Activated CD4-positive, alpha-beta T cell treated with anti-CD3 and anti-CD28 coated beads, Interleukin-10, Interleukin-2, amounts not matched to agents 100 ng/mL and 50 ng/mL, durations not matched to agents 16 hours and 8 hours (primary cell): ENCODE measurements at regions not wholly inside any gene's neighbourhood (a gene's known extent, or its start where the extent isn't known, plus 50 kb on each side); places are given as distances from the start of the nearest gene placed in this dataset.
"Not testable (repeated sequence)": the region's sequence is repeated elsewhere in the genome, so short reads cannot be mapped to it uniquely, and the experiment has no call there.

ENCODE experiments used
- DNase-seq: peaks from one replicate; pipeline ENCODE4 v3.0.0-alpha.2; 2020

- no peak for DNase-seq
These were observed 152.8 kb upstream of the CTAGE1 start for GRCh38 chr18:22570492-22570891.

DNA sequence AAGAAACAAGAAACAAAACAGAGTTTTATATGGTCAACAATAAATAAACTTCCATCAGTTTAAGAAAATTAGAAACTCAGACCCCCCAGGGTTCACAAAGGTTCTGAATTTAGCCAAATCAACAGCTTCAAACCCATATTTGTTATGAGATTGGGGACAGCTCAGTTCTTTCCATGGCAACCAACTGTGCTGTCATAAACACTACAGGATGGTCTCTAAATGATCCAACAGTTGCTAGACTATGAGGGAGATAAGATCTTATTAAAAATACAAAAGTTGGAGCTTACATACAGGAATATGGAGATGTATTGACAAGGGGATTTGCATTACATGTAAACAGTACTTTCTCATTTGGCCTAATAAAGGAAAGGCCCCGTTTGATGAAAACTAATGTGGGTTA is 154.6 kb upstream of the CTAGE1 start:
- no peak for DNase-seq

DNA sequence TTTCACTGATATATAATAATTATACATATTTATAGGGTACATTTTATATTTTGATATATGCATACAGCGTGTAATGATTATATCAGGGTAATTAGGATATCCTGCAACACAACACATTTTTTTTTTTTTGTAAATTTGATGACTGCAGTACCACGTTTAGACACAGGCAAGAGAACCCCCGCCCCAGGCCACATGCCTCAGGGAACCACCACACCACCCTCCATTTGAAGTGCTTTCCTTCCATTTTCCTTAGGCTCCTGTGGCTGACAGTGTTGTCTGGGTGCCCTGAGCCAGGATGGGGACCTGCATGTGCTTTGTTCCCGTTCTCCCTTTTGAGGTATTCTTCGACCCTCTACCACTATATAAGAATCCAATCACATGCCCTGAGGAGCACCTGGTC is 161.6 kb upstream of the CTAGE1 start:
- DNase-seq: no peak

GRCh38 chr18:22585333-22585732 is 167.6 kb upstream of the CTAGE1 start:
- no peak for DNase-seq

DNA sequence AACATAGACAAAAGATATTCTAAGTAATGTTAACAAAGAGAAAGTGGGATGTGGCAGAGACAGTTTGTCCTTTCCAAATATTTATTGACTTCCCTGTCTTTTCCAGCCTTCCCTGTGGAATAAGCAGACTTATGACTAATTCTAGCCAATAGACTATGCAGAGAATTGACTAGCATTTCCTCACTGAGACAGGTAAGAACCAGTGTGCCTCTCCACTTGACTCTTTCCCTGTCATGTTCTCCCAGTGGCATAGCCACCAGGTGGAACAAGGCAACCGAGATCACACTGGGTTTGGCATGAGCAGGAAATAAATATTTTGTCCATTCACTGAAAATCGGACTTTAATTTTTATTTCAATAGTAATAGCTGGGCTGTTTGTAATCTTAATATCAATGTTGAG is 168.1 kb upstream of the CTAGE1 start:
- no peak for DNase-seq

DNA sequence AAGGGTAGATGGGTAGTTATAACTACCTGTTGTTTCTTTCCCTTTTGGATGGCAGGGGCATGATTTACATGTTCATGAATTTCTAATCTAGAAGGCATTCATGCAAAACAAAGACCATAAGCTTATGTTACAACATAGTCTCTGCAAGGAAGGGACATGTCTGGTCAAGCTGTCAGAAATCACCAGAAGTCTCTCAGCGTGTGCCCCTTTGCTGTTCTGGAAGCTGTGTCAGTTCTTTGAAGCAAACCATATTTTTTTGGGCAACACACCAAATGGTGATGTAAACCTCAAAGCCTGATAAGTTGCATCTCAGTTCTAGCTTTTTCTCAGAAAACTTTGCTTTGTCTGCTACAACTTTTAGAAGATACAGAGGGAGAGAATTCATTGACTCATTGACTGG is 173.5 kb upstream of the CTAGE1 start:
- DNase-seq: no peak

DNA sequence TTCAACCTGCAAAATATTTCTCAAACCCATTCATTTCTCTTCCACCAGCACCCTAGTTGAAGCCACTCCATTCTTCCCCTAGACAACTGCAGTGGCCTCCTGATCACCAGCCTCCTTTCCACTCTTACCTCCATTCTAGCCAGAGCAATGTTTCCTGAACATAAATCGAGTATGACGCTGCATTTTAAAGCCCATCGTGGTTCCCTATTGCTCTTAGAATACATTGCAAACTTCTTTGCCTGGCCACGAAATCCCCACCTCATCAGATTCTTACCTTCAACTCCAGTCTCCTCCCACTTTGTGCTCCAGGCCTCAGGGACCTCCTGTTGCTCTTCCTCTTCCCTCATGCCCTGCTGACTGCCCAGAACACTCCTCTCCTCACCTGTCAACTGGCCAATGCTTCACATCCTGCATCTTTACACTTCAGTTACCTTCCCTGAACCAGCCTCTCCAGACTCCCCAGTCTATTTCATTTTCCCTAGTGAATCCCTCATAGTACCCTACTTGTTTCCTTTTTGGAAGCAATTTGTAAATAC is 176.5 kb upstream of the CTAGE1 start:
- DNase-seq: no peak

DNA sequence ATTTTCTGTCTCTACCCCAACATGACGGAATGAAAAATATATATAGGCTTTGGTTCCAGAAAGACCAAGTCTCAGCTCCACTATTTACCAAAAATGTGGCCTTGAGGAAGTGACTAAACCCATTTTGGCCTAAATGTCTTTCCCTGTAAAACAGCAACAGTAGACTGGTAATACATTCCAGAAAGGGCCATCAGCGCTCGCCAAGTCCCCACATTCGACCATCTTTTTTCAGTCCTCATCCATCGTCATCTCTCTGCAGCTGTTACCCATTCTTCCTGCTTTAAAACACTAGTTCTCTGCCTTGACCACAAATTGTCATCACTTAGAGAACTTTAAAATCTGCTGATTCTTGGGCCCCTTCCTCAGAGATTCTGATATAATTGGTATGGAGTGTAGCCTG is 183.8 kb upstream of the CTAGE1 start:
- DNase-seq: no peak

DNA sequence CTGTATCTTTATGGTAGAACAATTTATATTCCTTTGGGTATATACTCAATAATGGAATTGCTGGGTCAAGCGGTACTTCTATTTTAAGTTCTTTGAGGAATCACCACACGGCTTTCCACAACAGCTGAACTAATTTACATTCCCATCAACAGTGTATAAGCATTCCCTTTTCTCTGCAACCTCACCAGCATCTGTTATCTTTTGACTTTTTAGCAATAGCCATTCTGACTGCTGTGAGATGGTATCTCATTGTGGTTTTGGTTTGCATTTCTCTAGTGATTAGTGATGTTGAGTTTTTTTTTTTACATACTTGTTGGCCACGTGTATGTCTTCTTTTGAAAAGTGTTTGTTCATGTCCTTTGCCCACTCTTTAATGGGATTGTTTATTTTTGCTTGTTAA is 184.7 kb upstream of the CTAGE1 start:
- DNase-seq: not testable (repeated sequence)

DNA sequence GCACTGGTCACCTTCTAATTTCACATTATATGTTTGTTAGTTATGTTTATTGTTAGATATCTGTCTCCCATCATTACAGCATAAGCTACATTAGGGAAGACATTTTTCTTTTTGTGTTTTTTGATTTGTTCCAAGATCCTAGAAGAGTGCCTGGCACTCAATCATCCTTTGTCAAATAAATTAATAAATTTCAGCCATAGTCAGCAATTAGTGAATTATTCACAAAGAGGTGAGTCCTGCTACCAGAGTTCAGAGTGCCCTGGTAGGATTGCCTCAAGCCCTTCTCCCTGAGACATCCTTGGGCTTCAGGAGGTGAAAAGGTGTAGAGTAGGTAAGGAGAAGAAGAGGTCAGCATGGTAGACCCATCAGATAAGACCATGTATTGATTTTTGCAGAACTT is 186.2 kb upstream of the CTAGE1 start:
- DNase-seq: no peak

DNA sequence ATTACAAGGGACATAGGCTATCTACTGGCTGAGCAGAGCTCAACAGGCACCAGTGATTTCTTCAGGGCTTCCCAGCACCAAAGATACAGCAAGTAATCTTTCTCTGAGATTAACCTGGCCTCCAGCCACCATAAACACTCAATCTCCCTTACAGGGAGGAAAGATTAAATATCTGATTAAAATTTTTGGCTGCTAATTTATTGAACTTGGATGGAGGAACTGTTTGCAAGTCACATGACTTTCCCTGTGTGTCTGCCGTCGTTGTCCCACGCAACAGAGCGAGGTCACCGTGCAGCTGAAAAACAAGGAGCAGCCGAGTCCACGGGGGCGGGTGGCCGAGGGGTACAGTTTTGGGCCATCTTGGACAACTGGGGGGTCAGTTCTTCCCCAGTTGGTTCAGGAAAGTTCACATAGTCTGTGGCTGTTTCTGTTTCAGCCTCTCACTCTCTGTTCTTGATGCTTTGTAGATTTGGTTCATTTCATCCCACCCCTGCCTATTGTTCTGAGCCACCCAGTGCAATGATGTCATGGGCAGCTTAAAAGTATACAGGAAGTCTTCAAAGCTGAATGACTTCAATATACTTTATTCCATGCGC is 186.8 kb upstream of the CTAGE1 start:
- no peak for DNase-seq

- no peak for DNase-seq
These were observed 187.3 kb upstream of the CTAGE1 start for GRCh38 chr18:22604986-22605421.

DNA sequence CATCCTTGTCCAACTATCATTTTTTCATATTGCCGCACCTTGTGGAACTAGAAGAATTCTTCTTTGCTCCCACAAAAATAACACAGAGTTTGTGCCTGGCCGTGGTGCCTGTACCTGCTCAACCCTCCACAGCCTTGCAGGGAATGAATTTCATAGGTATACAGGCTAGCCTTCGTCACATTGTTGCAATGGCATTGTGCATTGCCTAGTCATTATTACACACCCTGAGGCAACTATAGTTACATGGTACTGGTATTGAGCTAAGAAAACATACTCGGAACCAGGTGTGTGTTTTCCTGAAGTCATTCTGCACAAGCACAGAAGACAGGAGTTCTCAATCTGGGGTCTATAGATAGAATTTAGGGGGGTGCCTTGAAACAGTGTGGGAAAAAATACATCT is 188.0 kb upstream of the CTAGE1 start:
- no peak for DNase-seq

- DNase-seq: no peak
These were observed 189.0 kb upstream of the CTAGE1 start for GRCh38 chr18:22606563-22607283.

DNA sequence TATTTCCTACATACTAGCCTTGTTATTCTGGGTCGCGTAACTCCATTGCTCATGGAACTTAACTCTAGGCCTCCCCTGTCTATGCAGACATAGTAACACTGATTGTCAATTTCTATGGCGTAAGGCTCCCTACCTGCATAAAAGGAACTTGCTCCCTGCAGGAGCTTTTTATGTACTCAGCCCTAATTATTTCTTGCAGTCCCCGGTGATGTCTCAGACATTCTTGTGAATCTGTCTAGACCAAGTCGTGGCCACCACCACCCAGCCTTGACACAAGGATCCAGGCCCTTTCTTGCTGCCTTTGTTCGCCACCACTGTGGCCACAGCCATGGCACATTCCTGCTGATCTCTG is 189.5 kb upstream of the CTAGE1 start:
- no peak for DNase-seq

GRCh38 chr18:22608847-22609246 is 191.1 kb upstream of the CTAGE1 start:
- no peak for DNase-seq

- no peak for DNase-seq
These were observed 191.9 kb upstream of the CTAGE1 start for GRCh38 chr18:22609642-22610041.

GRCh38 chr18:22613058-22613690 is 195.5 kb upstream of the CTAGE1 start:
- DNase-seq: no peak

DNA sequence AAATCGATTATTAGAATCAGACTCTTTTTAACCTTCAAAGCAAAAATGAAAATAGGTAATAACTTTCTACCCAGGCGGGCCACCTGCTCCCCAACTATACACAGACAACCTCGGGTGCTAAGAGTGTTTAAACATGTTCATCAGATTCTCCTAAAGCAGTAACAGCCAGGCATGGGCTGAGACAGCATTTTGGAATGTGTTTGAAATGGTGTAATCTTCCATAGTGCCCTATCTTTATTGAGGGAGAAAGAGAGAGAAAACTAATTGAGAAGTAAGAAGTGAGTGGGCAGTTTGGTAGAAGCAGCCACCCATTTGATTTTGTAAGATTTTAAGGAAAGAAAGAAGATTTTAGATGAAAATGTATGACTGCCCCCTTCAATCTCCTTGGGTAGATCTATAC is 196.1 kb upstream of the CTAGE1 start:
- DNase-seq: no peak

DNA sequence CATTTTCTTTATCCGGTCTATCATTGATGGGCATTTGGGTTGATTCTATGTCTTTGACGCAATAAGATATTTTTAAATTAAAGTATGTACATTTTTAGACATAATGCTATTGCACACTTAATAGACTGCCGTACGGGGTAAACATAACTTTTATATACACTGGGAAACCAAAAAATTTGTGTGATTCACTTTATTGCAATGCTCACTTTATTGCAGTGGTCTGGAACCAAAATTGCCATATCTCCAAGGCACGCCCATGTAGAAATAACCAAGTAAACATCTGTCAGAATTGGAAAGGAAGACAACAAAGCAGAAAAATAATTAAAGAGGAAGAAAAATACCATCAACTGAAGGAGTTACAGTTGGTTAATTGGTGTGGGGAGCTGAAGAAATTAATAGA is 205.8 kb upstream of the CTAGE1 start:
- no peak for DNase-seq

DNA sequence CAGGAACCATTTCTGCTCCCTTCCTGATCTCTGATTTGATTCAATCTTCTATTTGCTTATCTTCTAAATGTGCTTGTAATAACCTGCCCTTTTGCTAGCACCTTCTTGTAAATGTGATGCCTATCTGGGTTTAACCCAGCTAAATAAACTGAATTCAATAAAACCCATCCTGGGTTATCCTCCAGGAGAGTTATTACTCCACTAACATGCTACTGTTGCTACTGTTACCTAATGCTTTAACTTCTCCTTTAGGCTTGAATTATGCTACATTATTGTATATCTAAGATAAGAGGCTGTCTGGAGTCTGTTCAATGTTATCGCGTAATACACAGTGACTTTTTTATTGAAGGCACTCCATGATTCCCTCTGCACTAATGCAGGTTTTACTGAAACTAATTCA is 206.5 kb upstream of the CTAGE1 start:
- no peak for DNase-seq

- DNase-seq: no peak
These were observed 207.7 kb upstream of the CTAGE1 start for GRCh38 chr18:22625406-22625805.

DNA sequence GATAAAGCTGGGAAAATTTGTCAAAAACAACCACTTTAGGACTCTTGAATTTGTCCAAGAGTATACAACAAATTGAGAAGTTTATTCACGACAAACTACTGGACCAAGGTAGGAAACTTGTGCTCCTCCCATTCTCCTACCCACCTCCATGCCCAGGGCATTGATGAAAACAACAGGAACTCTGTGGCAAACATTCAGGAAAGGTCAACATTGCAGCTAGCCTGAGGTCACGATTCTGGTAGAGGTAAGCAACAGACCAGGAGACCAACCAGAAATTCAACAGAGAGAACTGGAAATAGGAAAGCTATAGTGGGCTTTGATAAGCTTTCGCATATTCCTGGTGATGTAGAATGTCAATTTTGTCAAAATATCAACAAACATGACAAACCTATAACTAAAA is 209.1 kb upstream of the CTAGE1 start:
- no peak for DNase-seq

- no peak for DNase-seq
These were observed 209.8 kb upstream of the CTAGE1 start for GRCh38 chr18:22627506-22627905.
